ENCODE measurements at regions not wholly inside any gene's neighbourhood (a gene's known extent, or its start where the extent isn't known, plus 50 kb on each side); places are given as distances from the start of the nearest gene placed in this dataset.

DNA sequence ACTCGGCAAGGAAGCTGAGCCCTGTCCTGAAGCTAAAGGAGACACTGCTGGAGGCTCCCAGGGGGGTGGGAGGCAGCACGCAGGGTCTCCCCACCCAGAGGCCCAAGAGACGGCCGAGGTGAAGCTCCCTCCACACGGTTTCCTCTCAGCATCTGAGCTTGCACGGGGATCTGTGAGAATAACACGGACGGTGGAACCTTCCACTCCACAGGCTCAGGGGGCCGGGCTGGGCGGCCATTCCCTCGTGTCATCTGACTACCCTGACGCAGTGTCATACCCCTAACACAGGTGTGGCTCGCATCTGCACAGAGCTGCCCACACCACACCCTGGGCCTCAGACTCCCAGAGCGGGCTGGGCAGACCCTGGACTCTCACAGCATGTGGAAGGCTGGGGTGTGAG lies 409.7 kb downstream of the SHANK2 start:
- H2AFZ ChIP-seq (ENCODE audit: low read depth, low read length, poor library complexity, severe bottlenecking): no peak overlapping the region
- no peaks in the 10 kb centered on the region for H3K9me3 ChIP-seq (ENCODE audit: control insufficient read depth in 1 of 2, insufficient read depth in 1 of 2, low read depth in 1 of 2, low read length in 2 of 2)
- no peaks in the 10 kb centered on the region for H3K4me1 ChIP-seq (ENCODE audit: control insufficient read depth in 1 of 2, insufficient read depth in 2 of 2, low read length in 2 of 2)
- DNase-seq (ENCODE audit: low read depth, low spot score): no peak
- TF ChIP-seq SIN3A (IDR thresholded peaks at IDR 0.05; ENCODE audit: low read depth): no peak
- TF ChIP-seq, protein P1, sequence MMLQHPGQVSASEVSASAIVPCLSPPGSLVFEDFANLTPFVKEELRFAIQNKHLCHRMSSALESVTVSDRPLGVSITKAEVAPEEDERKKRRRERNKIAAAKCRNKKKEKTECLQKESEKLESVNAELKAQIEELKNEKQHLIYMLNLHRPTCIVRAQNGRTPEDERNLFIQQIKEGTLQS (IDR thresholded peaks at IDR 0.05): no peak
- no peaks in the 10 kb centered on the region for H3K27me3 ChIP-seq (ENCODE audit: insufficient read depth, low read length)
- H3K4me2 ChIP-seq (ENCODE audit: low read length): no peak overlapping the region
- no peaks in the 10 kb centered on the region for H3K9me2 ChIP-seq (ENCODE audit: insufficient read depth)
- intact Hi-C loops (cut with micrococcal nuclease): no loop called here
- no peak for ATAC-seq
- H3K9ac ChIP-seq (ENCODE audit: low read length): no peak overlapping the region
- ChIA-PET POLR2A (no interaction called here), CTCF (no interaction called here), RAD21 (ENCODE audit: low non-redundant PET in 1 of 2, low total read pairs in 2 of 2, uncharacterized antibody in 2 of 2, unreplicated experiment in 2 of 2) (no interaction called here)
- H3K4me3 ChIP-seq (replicated peaks in 1 of 2; ENCODE audit: low read depth in 1 of 2, low read length in 2 of 2): no peak overlapping the region
- no peaks in the 10 kb centered on the region for H4K20me1 ChIP-seq (ENCODE audit: insufficient read depth)
- no TSS peak for BruUV-seq (replicated peaks)
- no peaks in the 10 kb centered on the region for H3K79me2 ChIP-seq (ENCODE audit: insufficient read depth, low read length)
- no peaks in the 10 kb centered on the region for H3K36me3 ChIP-seq (ENCODE audit: control insufficient read depth in 1 of 2, insufficient read depth in 2 of 2, low read length in 2 of 2)
- no peak overlapping the region for H3K27ac ChIP-seq (ENCODE audit: low read depth, low read length)

DNA sequence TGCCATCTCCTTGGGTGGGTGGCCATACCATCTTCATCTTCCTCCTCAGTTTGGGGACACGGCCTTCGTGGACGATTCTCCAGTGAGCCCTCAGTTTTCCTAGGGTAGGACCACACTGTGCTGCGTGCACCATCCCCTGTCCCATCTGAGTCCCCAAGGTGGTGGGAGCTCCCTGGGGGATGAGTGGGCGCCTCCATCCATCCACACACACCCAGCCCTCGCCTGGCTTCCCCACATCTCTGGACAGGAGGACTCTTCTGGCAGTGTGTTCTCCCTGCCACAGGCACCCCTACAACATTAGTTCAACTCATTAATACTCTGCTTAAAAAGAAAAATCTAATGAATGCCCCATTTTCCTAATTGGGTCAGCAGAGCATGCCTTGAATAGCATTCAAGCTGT lies 408.5 kb downstream of the SHANK2 start:
- no peak overlapping the region for H3K4me2 ChIP-seq (ENCODE audit: low read length)
- ChIA-PET RAD21 (ENCODE audit: low non-redundant PET in 1 of 2, low total read pairs in 2 of 2, uncharacterized antibody in 2 of 2, unreplicated experiment in 2 of 2) (no interaction called here), POLR2A (no interaction called here), CTCF (no interaction called here)
- DNase-seq (ENCODE audit: low read depth, low spot score) (no peak), ATAC-seq (no peak)
- no peaks in the 10 kb centered on the region for H4K20me1 ChIP-seq (ENCODE audit: insufficient read depth)
- H3K9me2 ChIP-seq (ENCODE audit: insufficient read depth): no peaks in the 10 kb centered on the region
- no TSS peak for BruUV-seq (replicated peaks)
- no peaks in the 10 kb centered on the region for H3K27me3 ChIP-seq (ENCODE audit: insufficient read depth, low read length)
- no peak overlapping the region for H2AFZ ChIP-seq (ENCODE audit: low read depth, low read length, poor library complexity, severe bottlenecking)
- TF ChIP-seq RAD21 (IDR thresholded peaks at IDR 0.05; ENCODE audit: low read depth): no peak
- intact Hi-C loops (cut with micrococcal nuclease): no loop called here
- no peak overlapping the region for H3K27ac ChIP-seq (ENCODE audit: low read depth, low read length)
- H3K79me2 ChIP-seq (ENCODE audit: insufficient read depth, low read length): no peaks in the 10 kb centered on the region
- H3K4me1 ChIP-seq (ENCODE audit: control insufficient read depth in 1 of 2, insufficient read depth in 2 of 2, low read length in 2 of 2): no peaks in the 10 kb centered on the region
- H3K36me3 ChIP-seq (ENCODE audit: control insufficient read depth in 1 of 2, insufficient read depth in 2 of 2, low read length in 2 of 2): no peaks in the 10 kb centered on the region
- H3K9me3 ChIP-seq (ENCODE audit: control insufficient read depth in 1 of 2, insufficient read depth in 1 of 2, low read depth in 1 of 2, low read length in 2 of 2): no peaks in the 10 kb centered on the region
- no peak overlapping the region for H3K4me3 ChIP-seq (replicated peaks in 1 of 2; ENCODE audit: low read depth in 1 of 2, low read length in 2 of 2)
- no peak overlapping the region for H3K9ac ChIP-seq (ENCODE audit: low read length)

DNA sequence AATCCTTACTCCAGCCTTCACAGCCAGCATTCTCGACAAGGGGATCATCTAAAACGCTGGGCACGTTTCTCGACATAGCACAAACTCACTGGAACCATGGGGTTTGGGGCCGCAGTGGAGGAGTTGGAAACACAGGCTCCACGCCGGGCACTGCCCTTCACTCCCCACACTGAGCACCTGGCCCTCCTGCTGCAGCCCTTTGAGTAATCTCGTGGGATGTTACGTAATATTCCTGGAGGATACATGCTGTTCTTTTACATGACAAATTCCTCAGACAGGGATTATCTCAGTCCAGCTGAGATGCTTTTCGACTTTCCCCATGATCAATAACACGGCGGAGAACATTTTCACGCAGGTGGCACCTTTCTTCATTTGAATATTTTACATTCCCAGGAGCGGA lies 408.0 kb downstream of the SHANK2 start:
- no peaks in the 10 kb centered on the region for H3K36me3 ChIP-seq (ENCODE audit: control insufficient read depth in 1 of 2, insufficient read depth in 2 of 2, low read length in 2 of 2)
- ChIA-PET POLR2A (no interaction called here), RAD21 (ENCODE audit: low non-redundant PET in 1 of 2, low total read pairs in 2 of 2, uncharacterized antibody in 2 of 2, unreplicated experiment in 2 of 2) (no interaction called here), CTCF (no interaction called here)
- intact Hi-C loops (cut with micrococcal nuclease): no loop called here
- DNase-seq (ENCODE audit: low read depth, low spot score): no peak
- BruUV-seq (replicated peaks): no TSS peak
- no peak overlapping the region for H3K4me2 ChIP-seq (ENCODE audit: low read length)
- H3K9me3 ChIP-seq (ENCODE audit: control insufficient read depth in 1 of 2, insufficient read depth in 1 of 2, low read depth in 1 of 2, low read length in 2 of 2): no peaks in the 10 kb centered on the region
- no peaks in the 10 kb centered on the region for H3K27me3 ChIP-seq (ENCODE audit: insufficient read depth, low read length)
- no peaks in the 10 kb centered on the region for H3K9me2 ChIP-seq (ENCODE audit: insufficient read depth)
- H2AFZ ChIP-seq (ENCODE audit: low read depth, low read length, poor library complexity, severe bottlenecking): no peak overlapping the region
- H4K20me1 ChIP-seq (ENCODE audit: insufficient read depth): no peaks in the 10 kb centered on the region
- H3K27ac ChIP-seq (ENCODE audit: low read depth, low read length): no peak overlapping the region
- H3K4me1 ChIP-seq (ENCODE audit: control insufficient read depth in 1 of 2, insufficient read depth in 2 of 2, low read length in 2 of 2): no peaks in the 10 kb centered on the region
- no peak for ATAC-seq
- no peak overlapping the region for H3K9ac ChIP-seq (ENCODE audit: low read length)
- H3K79me2 ChIP-seq (ENCODE audit: insufficient read depth, low read length): no peaks in the 10 kb centered on the region
- no peak overlapping the region for H3K4me3 ChIP-seq (replicated peaks in 1 of 2; ENCODE audit: low read depth in 1 of 2, low read length in 2 of 2)
- TF ChIP-seq, protein P2, sequence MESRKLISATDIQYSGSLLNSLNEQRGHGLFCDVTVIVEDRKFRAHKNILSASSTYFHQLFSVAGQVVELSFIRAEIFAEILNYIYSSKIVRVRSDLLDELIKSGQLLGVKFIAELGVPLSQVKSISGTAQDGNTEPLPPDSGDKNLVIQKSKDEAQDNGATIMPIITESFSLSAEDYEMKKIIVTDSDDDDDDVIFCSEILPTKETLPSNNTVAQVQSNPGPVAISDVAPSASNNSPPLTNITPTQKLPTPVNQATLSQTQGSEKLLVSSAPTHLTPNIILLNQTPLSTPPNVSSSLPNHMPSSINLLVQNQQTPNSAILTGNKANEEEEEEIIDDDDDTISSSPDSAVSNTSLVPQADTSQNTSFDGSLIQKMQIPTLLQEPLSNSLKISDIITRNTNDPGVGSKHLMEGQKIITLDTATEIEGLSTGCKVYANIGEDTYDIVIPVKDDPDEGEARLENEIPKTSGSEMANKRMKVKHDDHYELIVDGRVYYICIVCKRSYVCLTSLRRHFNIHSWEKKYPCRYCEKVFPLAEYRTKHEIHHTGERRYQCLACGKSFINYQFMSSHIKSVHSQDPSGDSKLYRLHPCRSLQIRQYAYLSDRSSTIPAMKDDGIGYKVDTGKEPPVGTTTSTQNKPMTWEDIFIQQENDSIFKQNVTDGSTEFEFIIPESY (IDR thresholded peaks at IDR 0.05; ENCODE audit: extremely low read depth, insufficient replicate concordance, low read length): no peak
- TF ChIP-seq POLR2AphosphoS5 (IDR thresholded peaks at IDR 0.05; ENCODE audit: low read depth, low read length) (no peak), SRF (IDR thresholded peaks at IDR 0.05; ENCODE audit: low read depth) (no peak), EGR1 (IDR thresholded peaks at IDR 0.05; ENCODE audit: low read depth) (no peak), ZNF274 (IDR thresholded peaks at IDR 0.05; ENCODE audit: low read depth, low read length) (no peak), RAD21 (IDR thresholded peaks at IDR 0.05; ENCODE audit: low read depth) (no peak), ZFX (IDR thresholded peaks at IDR 0.05) (no peak), EZH2 (IDR thresholded peaks at IDR 0.05) (no peak), CBX3 (IDR thresholded peaks at IDR 0.05; ENCODE audit: low read depth) (no peak), JUND (IDR thresholded peaks at IDR 0.05) (no peak), EZH2phosphoT487 (IDR thresholded peaks at IDR 0.05; ENCODE audit: borderline replicate concordance) (no peak)
- TF ChIP-seq, protein P1 (IDR thresholded peaks at IDR 0.05): no peak
